ENCODE measurements at regions not wholly inside any gene's neighbourhood (a gene's known extent, or its start where the extent isn't known, plus 50 kb on each side); places are given as distances from the start of the nearest gene placed in this dataset.

GRCh38 chr9:135212961-135213360 lies 125.5 kb downstream of the OLFM1 start:
- FAIRE-seq (no peak), DNase-seq (ENCODE audit: low read depth in 1 of 2, low spot score in 1 of 2) (no peak), ATAC-seq (no peak)
- TF ChIP-seq NR3C1 (IDR thresholded peaks at IDR 0.05), result no peak
- no peak for TF ChIP-seq ATOH8 (CRISPR knock-in tag; IDR thresholded peaks at IDR 0.05; ENCODE audit: low read depth)
- TF ChIP-seq POLR2A (IDR thresholded peaks at IDR 0.05; ENCODE audit: low read length), result no peak
- TF ChIP-seq, protein P1, sequence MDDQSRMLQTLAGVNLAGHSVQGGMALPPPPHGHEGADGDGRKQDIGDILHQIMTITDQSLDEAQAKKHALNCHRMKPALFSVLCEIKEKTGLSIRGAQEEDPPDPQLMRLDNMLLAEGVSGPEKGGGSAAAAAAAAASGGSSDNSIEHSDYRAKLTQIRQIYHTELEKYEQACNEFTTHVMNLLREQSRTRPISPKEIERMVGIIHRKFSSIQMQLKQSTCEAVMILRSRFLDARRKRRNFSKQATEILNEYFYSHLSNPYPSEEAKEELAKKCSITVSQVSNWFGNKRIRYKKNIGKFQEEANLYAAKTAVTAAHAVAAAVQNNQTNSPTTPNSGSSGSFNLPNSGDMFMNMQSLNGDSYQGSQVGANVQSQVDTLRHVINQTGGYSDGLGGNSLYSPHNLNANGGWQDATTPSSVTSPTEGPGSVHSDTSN (IDR thresholded peaks at IDR 0.05), result no peak
- TF ChIP-seq FOXS1 (CRISPR knock-in tag; IDR thresholded peaks at IDR 0.05), result no peak
- TF ChIP-seq POLR2AphosphoS2 (conservative IDR thresholded peaks at IDR 0.05; ENCODE audit: low read length), result no peak
- no peak for TF ChIP-seq NFE2L2 (conservative IDR thresholded peaks at IDR 0.05; ENCODE audit: low read length)
- no peak for TF ChIP-seq MAZ (IDR thresholded peaks at IDR 0.05; ENCODE audit: borderline replicate concordance, low read depth, low read length)
- no peak for TF ChIP-seq RFX5 (IDR thresholded peaks at IDR 0.05)
- TF ChIP-seq, protein P2, sequence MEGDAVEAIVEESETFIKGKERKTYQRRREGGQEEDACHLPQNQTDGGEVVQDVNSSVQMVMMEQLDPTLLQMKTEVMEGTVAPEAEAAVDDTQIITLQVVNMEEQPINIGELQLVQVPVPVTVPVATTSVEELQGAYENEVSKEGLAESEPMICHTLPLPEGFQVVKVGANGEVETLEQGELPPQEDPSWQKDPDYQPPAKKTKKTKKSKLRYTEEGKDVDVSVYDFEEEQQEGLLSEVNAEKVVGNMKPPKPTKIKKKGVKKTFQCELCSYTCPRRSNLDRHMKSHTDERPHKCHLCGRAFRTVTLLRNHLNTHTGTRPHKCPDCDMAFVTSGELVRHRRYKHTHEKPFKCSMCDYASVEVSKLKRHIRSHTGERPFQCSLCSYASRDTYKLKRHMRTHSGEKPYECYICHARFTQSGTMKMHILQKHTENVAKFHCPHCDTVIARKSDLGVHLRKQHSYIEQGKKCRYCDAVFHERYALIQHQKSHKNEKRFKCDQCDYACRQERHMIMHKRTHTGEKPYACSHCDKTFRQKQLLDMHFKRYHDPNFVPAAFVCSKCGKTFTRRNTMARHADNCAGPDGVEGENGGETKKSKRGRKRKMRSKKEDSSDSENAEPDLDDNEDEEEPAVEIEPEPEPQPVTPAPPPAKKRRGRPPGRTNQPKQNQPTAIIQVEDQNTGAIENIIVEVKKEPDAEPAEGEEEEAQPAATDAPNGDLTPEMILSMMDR (IDR thresholded peaks at IDR 0.05), result no peak
- TF ChIP-seq JUNB (IDR thresholded peaks at IDR 0.05), result no peak
- no peak for TF ChIP-seq EHF (CRISPR knock-in tag; IDR thresholded peaks at IDR 0.05)
- no peak for TF ChIP-seq TP53 (CRISPR knock-in tag; IDR thresholded peaks at IDR 0.05)
- TF ChIP-seq HDAC2 (IDR thresholded peaks at IDR 0.05), result no peak
- no peak for TF ChIP-seq JUN (IDR thresholded peaks at IDR 0.05)
- TF ChIP-seq MAFK (IDR thresholded peaks at IDR 0.05; ENCODE audit: partially characterized antibody), result no peak
- TF ChIP-seq HOXB13 (CRISPR knock-in tag; IDR thresholded peaks at IDR 0.05; ENCODE audit: low read depth), result no peak
- no peak for TF ChIP-seq MYC (IDR thresholded peaks at IDR 0.05; ENCODE audit: borderline replicate concordance, low read length)
- TF ChIP-seq RAD21 (conservative IDR thresholded peaks at IDR 0.05 in 1 of 2, IDR thresholded peaks at IDR 0.05 in 1 of 2), result no peak
- no peak for TF ChIP-seq CBX8 (IDR thresholded peaks at IDR 0.05)
- Histone ChIP-seq H3K27ac (no peak overlapping the region), H3K4me1 (no peaks in the 10 kb centered on the region), H3K4me3 (no peak overlapping the region), H3K4me2 (no peak overlapping the region), H3K9me3 (peaks cover 7% of the 10 kb centered on the region; the same call in 2 of the 3 replicates)
- ChIA-PET POLR2A (no interaction called here), CTCF (interaction anchor here (0.7 to 1.4 kb wide), 4 partner anchors 10 to 127 kb away, joined by 3 to 7 read pairs (median 4); no protein-coding TSS in a partner anchor)
- WGBS (ENCODE audit: missing lambda C conversion rate), result 82% methylated on average over 5 of the region's 5 CpGs

DNA sequence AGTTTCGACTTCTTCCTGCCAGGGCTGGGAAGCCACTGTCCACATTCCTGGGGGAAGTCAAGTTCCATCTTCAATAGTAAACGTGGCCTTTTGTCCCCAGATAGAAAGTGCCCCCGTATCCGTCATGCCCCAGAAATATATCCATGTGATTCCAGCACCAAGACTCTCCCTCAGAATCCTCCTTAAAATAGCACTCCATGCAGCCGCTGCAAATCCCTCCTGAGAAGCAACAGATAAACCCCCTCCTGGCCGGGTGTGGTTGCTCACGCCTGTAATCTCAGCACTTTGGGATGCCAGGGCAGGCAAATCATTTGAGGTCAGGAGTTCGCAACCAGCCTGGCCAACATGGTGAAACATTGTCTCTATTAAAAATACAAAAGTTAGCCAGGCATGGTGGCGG lies 126.1 kb downstream of the OLFM1 start:
- TF ChIP-seq EHMT2 (IDR thresholded peaks at IDR 0.05; ENCODE audit: low read depth) (no peak), BHLHE40 (IDR thresholded peaks at IDR 0.05; ENCODE audit: low read depth, low read length) (no peak), NPAS2 (CRISPR knock-in tag; IDR thresholded peaks at IDR 0.05; ENCODE audit: borderline replicate concordance) (no peak), SREBF2 (IDR thresholded peaks at IDR 0.05) (no peak), GATA3 (IDR thresholded peaks at IDR 0.05; ENCODE audit: borderline replicate concordance) (no peak), JUNB (IDR thresholded peaks at IDR 0.05) (no peak), PHF8 (IDR thresholded peaks at IDR 0.05; ENCODE audit: borderline replicate concordance, low read depth) (no peak), MAFK (IDR thresholded peaks at IDR 0.05; ENCODE audit: partially characterized antibody) (no peak), CBX2 (IDR thresholded peaks at IDR 0.05; ENCODE audit: borderline replicate concordance, low read depth) (no peak), EP300 (IDR thresholded peaks at IDR 0.05) (no peak), MYC (IDR thresholded peaks at IDR 0.05; ENCODE audit: borderline replicate concordance, low read length) (no peak), RARB (CRISPR knock-in tag; IDR thresholded peaks at IDR 0.05) (no peak), HMGXB4 (CRISPR knock-in tag; IDR thresholded peaks at IDR 0.05; ENCODE audit: borderline replicate concordance) (no peak)
- DNase-seq (ENCODE audit: low read depth in 1 of 2, low spot score in 1 of 2), result no peak
- Histone ChIP-seq H3K4me2 (no peak overlapping the region), H3K4me1 (no peaks in the 10 kb centered on the region), H3K9me3 (peaks cover 7% of the 10 kb centered on the region; the same call in 2 of the 3 replicates), H3K4me3 (no peak overlapping the region), H3K27ac (no peak overlapping the region)
- no peak for FAIRE-seq
- CTCF ChIA-PET, result interaction anchor here (0.7 to 1.2 kb wide), 3 partner anchors 9 to 16 kb away, joined by 3 to 5 read pairs (median 3); no protein-coding TSS in a partner anchor
- POLR2A ChIA-PET, result no interaction called here
- no peak for ATAC-seq
- 49% methylated on average over 9 of the region's 9 CpGs for WGBS (ENCODE audit: missing lambda C conversion rate)

Data from A549 (cell line).